ENCODE measurements at regions not wholly inside any gene's neighbourhood (a gene's known extent, or its start where the extent isn't known, plus 50 kb on each side); places are given as distances from the start of the nearest gene placed in this dataset.

GRCh38 chrX:95878874-95879273, 805.8 kb upstream of the DIAPH2 start:
- TF ChIP-seq CEBPB (IDR thresholded peaks at IDR 0.05) (no peak), EGR1 (IDR thresholded peaks at IDR 0.05) (no peak), CREB1 (IDR thresholded peaks at IDR 0.05; ENCODE audit: low read depth) (no peak), ZBTB7A (IDR thresholded peaks at IDR 0.05; ENCODE audit: low read depth) (no peak), FOXM1 (IDR thresholded peaks at IDR 0.05; ENCODE audit: borderline replicate concordance, low read depth) (no peak), TCF12 (IDR thresholded peaks at IDR 0.05; ENCODE audit: low read depth) (no peak), TAF1 (IDR thresholded peaks at IDR 0.05; ENCODE audit: low read depth) (no peak), NFIC (IDR thresholded peaks at IDR 0.05) (no peak), TEAD4 (IDR thresholded peaks at IDR 0.05) (no peak), RAD21 (IDR thresholded peaks at IDR 0.05; ENCODE audit: low read depth) (no peak), YY1 (IDR thresholded peaks at IDR 0.05; ENCODE audit: low read depth) (no peak), EP300 (IDR thresholded peaks at IDR 0.05; ENCODE audit: borderline replicate concordance) (no peak)
- TF ChIP-seq, protein P1, sequence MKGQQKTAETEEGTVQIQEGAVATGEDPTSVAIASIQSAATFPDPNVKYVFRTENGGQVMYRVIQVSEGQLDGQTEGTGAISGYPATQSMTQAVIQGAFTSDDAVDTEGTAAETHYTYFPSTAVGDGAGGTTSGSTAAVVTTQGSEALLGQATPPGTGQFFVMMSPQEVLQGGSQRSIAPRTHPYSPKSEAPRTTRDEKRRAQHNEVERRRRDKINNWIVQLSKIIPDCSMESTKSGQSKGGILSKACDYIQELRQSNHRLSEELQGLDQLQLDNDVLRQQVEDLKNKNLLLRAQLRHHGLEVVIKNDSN (IDR thresholded peaks at IDR 0.05), result no peak
- TF ChIP-seq, protein P2, sequence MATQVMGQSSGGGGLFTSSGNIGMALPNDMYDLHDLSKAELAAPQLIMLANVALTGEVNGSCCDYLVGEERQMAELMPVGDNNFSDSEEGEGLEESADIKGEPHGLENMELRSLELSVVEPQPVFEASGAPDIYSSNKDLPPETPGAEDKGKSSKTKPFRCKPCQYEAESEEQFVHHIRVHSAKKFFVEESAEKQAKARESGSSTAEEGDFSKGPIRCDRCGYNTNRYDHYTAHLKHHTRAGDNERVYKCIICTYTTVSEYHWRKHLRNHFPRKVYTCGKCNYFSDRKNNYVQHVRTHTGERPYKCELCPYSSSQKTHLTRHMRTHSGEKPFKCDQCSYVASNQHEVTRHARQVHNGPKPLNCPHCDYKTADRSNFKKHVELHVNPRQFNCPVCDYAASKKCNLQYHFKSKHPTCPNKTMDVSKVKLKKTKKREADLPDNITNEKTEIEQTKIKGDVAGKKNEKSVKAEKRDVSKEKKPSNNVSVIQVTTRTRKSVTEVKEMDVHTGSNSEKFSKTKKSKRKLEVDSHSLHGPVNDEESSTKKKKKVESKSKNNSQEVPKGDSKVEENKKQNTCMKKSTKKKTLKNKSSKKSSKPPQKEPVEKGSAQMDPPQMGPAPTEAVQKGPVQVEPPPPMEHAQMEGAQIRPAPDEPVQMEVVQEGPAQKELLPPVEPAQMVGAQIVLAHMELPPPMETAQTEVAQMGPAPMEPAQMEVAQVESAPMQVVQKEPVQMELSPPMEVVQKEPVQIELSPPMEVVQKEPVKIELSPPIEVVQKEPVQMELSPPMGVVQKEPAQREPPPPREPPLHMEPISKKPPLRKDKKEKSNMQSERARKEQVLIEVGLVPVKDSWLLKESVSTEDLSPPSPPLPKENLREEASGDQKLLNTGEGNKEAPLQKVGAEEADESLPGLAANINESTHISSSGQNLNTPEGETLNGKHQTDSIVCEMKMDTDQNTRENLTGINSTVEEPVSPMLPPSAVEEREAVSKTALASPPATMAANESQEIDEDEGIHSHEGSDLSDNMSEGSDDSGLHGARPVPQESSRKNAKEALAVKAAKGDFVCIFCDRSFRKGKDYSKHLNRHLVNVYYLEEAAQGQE (IDR thresholded peaks at IDR 0.05; ENCODE audit: low read depth), result no peak
- TF ChIP-seq, protein P3, sequence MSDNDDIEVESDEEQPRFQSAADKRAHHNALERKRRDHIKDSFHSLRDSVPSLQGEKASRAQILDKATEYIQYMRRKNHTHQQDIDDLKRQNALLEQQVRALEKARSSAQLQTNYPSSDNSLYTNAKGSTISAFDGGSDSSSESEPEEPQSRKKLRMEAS (IDR thresholded peaks at IDR 0.05), result no peak

DNA sequence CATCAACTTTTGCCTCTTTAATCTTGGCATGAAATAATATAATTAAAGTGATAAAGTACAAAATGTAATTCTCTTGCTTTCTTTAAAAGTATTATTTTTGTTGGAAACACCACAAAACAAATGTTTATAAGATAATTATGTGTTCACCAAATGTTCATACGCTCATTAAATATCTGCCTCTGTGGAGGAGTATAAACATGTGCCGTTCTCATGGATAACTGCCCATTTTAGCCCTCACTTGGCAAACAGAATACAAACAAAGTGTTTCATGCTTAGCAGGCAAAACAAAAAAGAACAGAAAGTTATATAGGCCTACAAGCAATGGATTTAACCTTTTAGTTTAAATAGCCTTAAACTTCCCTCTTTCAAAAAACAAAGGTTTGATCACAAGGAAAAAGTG, 800.5 kb upstream of the DIAPH2 start:
- TF ChIP-seq, protein P3 (IDR thresholded peaks at IDR 0.05), result no peak
- TF ChIP-seq EP300 (IDR thresholded peaks at IDR 0.05; ENCODE audit: borderline replicate concordance) (no peak), NFIC (IDR thresholded peaks at IDR 0.05) (no peak), YY1 (IDR thresholded peaks at IDR 0.05; ENCODE audit: low read depth) (no peak), RAD21 (IDR thresholded peaks at IDR 0.05; ENCODE audit: low read depth) (no peak), TEAD4 (IDR thresholded peaks at IDR 0.05) (no peak), TCF12 (IDR thresholded peaks at IDR 0.05; ENCODE audit: low read depth) (no peak), CEBPB (IDR thresholded peaks at IDR 0.05) (no peak), FOXM1 (IDR thresholded peaks at IDR 0.05; ENCODE audit: borderline replicate concordance, low read depth) (no peak), TAF1 (IDR thresholded peaks at IDR 0.05; ENCODE audit: low read depth) (no peak), CREB1 (IDR thresholded peaks at IDR 0.05; ENCODE audit: low read depth) (no peak), EGR1 (IDR thresholded peaks at IDR 0.05) (no peak), ZBTB7A (IDR thresholded peaks at IDR 0.05; ENCODE audit: low read depth) (no peak)
- TF ChIP-seq, protein P1 (IDR thresholded peaks at IDR 0.05), result no peak
- TF ChIP-seq, protein P2 (IDR thresholded peaks at IDR 0.05; ENCODE audit: low read depth), result no peak

DNA sequence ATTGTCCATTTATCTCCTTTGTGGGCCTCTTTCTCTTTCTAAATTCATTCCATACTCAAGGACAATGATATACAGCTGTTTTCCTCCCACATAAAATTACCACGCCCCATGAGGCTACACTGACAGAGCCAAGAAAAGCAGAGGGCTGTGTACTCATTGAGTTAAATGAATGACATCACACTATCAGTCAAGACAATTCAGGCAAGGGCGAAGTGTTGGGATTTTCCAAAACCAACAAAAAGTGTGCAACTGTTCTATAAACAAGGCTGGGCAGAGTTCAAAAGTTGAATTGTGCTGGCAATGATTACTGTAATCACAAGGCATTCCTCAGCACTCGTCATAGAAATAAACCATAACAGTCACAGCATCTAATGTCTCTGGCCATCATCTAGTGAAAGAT, 799.6 kb upstream of the DIAPH2 start:
- no peak for TF ChIP-seq TAF1 (IDR thresholded peaks at IDR 0.05; ENCODE audit: low read depth)

- TF ChIP-seq FOXM1 (IDR thresholded peaks at IDR 0.05; ENCODE audit: borderline replicate concordance, low read depth) (no peak), TAF1 (IDR thresholded peaks at IDR 0.05; ENCODE audit: low read depth) (no peak), RAD21 (IDR thresholded peaks at IDR 0.05; ENCODE audit: low read depth) (no peak), CEBPB (IDR thresholded peaks at IDR 0.05) (no peak), YY1 (IDR thresholded peaks at IDR 0.05; ENCODE audit: low read depth) (no peak), TEAD4 (IDR thresholded peaks at IDR 0.05) (no peak), NFIC (IDR thresholded peaks at IDR 0.05) (no peak), EP300 (IDR thresholded peaks at IDR 0.05; ENCODE audit: borderline replicate concordance) (no peak)
- TF ChIP-seq, protein P3 (IDR thresholded peaks at IDR 0.05), result no peak
- TF ChIP-seq, protein P2 (IDR thresholded peaks at IDR 0.05; ENCODE audit: low read depth), result no peak
Observed at GRCh38 chrX:95889279-95889678, 795.4 kb upstream of the DIAPH2 start.

Data from Ishikawa (cell line).